DMS153 (cell line): ENCODE measurements at regions not wholly inside any gene's neighbourhood (a gene's known extent, or its start where the extent isn't known, plus 50 kb on each side); places are given as distances from the start of the nearest gene placed in this dataset.

ENCODE experiments used
- DNase-seq: peaks from one replicate; lab custom pipeline; 2025; lab: John Stamatoyannopoulos, UW

DNA sequence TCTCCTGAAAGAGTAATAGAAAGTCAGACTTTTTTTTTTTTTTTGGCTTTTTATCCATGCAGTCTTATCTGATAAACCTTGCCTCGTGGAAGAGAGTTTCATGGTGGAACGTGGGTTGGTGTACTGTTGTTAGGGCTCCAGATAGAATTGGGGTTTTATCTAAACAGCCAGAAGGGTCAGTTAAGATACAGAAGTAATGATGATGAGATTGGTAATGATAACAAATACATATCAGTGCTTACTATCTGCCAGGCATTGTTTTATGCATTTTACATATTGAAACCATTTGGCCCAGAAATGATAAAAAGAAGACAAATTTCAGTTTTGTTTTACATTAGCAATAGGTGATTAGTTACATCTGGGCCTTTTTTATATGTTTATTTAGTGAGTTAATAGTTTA is 372.8 kb upstream of the PRICKLE1 start:
- no peak for DNase-seq

DNA sequence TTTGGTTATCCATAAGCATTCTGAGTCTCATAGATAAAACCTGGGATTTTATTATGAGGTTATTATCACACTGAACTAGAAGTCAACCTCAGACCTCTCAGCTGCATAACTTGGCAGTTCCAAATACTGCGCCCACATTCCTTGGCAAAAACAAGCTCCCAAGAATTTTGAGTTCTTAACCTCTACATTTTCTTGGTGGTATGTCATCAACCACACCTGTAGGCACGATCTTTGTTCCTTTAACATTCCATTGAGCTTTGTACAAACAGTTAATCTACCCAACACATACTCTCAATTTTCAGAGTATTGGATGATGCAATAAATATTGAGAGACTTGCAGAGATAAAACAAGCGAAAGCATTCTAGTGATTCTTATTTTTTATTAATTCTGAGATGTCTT is 371.8 kb upstream of the PRICKLE1 start:
- no peak for DNase-seq

GRCh38 chr12:42960087-42960527 is 370.6 kb upstream of the PRICKLE1 start:
- DNase-seq: no peak

DNA sequence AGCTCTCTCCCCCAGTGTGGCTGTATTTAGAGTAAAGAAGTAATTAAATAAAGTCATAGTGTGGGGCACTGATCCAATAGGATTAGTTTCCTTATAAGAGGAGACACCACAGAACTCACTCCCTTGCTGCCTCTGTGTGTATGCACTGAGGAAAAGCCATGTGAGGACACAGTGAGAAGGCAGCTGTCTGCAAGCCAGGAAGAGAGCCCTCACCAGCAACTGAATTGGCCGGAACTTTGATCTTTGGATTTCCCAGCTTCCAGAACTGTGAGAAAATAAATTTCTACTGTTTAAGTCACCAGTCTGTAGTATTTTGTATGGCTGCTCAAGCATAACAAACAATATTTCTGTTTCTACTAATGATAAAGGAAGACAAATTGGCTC is 368.7 kb upstream of the PRICKLE1 start:
- no peak for DNase-seq

DNA sequence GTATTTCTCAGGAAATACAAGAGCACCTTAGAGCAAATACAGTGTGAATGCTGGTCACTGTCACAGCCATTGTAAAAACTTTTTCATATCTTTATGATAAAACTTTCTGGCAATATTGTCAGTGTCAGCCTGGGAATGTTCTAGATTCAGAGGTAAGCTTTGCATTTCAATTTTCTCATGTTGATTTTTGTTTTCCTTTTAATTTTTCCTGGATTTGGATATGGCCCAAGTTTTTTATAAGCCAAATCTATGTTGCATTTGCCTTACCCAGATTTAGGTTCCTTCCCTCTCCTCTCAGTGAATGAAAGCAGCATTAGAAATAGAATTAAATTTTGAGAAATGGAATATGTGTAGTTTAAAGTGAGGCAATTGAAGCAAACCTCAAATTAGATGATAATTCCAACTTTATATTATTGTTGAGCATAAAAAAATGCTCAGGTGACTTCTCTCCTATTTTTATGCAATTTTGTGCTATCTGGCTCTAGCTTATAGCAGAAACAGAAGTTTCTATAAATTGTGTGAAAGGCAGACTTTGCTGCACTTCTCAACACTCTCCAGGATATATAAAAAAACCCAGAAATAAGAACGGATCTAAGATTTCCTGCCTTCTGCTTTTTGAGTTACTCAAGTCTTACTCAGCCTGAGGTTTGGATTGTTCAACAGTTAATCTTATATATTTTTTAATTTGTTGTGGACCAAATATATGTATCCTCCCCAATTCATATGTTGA is 368.2 kb upstream of the PRICKLE1 start:
- no peak for DNase-seq

DNA sequence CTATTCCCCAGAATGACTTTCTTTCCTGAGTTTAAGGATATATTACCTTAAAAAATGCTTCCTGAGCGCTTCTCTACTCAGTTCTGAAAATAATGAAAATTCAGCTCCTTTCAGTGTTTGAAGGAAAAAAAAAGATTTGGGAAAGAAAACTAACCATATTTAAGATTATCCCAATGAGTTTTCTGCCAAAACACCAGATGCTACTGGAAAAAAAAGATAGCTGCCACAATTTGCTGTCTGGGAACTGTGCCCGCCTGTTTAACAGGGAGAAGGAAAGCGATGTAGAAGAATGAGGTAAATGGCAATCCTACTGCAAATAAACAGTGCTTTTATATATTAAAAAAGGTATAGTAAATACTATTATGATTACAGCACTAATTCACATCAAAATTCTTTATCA is 367.6 kb upstream of the PRICKLE1 start:
- DNase-seq: no peak

DNA sequence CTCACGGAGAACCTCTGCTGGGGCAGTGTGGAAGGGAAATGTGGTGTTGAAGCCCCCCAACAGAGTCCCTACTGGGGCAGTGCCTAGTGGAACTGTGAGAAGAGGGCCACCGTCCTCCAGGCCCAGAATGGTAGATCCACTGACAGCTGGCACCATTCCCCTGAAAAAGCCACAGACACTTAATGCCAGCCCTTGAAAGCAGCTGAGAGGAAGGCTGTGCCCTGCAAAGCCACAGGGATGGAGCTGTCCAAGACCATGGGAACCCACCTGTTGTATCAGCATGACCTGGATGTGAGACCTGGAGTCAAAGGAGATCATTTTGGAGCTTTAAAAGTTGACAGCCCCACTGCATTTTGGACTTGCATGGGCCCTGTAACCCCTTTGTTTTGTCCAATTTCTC is 363.5 kb upstream of the PRICKLE1 start:
- no peak for DNase-seq

- DNase-seq: no peak
Observed at GRCh38 chr12:42946871-42947381, 357.4 kb upstream of the PRICKLE1 start.

DNA sequence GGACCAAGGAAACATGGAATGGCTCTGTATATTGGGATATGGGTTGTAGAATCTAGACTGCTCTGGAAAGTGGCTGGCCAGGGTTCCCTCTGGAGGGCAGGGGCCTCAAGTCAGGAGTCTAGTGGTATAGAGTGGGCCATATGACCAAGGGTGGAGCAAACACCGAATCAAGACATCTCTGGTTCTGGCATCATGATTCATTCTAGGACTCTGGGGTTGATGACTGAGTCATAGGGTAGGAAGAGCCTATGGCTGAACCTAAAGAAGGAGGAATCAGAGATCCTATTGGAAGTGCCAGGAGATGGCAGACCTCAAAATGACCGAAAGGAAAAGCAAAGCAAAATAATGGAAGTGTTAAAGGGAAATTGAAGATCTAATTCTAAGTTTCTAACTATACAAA is 356.4 kb upstream of the PRICKLE1 start:
- no peak for DNase-seq

- DNase-seq: no peak
Observed at GRCh38 chr12:42944516-42944915, 355.0 kb upstream of the PRICKLE1 start.

DNA sequence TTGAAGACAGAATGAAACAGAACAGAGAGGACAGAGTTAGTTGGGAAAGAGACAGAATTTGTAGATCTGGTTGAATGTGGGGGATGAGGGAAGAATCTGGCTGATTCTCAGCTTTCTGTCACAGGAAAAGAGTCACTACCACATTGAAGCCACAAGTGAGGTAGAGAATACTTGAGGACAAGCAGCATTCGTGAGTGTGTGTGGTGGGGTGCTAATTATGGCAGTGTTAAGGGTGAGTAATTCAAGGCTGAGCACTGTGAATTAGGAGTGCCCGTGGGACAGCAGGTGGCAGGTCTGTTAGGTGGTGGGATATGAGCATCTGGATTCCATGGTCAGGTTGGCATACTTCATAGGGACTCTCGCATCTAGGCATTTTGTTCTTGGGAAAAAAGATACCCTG is 347.4 kb upstream of the PRICKLE1 start:
- DNase-seq: no peak

- DNase-seq: no peak
Observed at GRCh38 chr12:42936260-42936659, 346.7 kb upstream of the PRICKLE1 start.

GRCh38 chr12:42935756-42936155 is 346.2 kb upstream of the PRICKLE1 start:
- DNase-seq: no peak

DNA sequence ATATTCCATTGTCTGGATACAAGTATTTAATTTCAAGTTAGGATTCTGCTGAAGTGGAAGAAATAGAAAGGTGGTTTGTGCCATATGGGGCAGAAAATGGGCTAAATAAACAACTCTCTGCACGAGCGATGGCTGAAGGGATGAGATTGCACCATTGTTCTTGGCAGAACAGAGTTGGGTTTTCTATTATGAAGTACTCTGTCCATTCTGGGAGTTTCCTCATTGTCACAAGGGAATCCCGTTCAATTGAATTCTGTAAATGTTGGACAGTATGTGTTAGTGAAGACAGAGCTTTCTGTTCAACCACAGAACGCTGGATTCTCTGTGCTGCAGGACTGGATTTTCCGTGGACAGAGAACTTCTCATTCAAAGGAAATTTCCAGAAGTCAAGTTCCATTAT is 345.5 kb upstream of the PRICKLE1 start:
- no peak for DNase-seq

DNA sequence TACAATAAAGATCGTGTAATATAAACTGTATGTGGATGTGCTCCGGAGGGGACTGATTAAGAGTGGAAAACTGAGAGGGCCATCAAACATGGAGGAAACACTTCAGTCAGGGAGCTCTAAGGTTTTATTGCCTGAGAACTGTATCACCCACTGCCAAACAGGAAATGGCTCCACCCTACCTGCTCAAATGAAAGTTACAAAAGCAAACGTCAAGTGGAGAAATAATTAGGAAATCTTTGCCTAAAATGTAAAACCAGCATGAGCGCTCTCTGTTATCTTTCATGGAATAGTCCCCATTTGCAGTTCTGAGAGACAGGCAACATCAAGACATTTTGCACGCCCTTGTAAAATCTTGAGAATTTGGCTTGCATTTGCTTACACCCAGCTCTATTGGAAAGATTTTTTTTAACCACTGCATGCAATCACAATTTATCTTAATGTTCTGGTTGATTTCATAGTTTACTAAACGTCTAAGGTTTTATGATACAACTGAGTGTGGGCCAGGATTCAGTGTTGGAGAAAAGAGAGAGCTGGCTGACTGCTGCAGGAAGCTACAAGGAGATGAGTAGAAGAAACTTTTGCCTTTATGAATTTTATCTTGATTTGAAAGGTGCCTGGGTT is 344.0 kb upstream of the PRICKLE1 start:
- no peak for DNase-seq

DNA sequence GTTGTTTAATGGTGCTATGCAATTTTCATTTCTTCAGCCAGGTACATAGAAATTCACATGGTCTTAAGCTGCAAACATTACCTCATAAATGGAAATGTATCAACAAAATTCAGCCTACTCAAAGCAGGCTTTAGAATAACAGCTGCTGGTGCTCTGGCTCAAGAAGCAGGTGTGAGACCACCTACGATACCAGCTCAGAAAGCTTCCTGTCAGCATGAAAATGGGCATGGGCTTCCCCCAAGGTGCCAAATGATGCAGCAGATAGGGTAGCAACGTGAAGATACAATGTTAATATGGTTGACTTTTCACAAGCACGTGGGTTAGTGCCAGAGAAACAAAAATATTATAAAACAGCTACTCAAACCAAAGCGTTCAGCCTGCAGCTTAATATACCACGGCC is 343.4 kb upstream of the PRICKLE1 start:
- no peak for DNase-seq

DNA sequence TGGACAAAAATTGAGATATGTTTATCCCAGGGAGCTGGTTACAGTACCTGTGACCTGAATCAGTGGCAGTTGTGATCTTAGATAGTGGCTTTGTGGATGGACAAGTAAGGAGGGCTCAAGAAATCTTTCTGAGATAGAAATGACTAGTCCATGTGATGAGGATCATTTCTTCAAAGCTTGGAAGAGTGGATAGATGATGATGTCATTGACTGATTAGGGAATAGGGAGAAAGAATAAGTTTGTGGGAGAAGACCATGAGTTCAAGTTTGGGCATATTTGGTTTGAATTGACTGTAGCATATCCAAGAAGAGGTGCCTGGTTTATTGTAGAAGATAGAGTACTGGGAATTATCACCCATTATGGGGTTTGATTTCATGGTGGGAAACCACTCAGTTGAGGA is 336.7 kb upstream of the PRICKLE1 start:
- no peak for DNase-seq

- no peak for DNase-seq
Observed at GRCh38 chr12:42924482-42924881, 334.9 kb upstream of the PRICKLE1 start.

GRCh38 chr12:42923583-42923982 is 334.0 kb upstream of the PRICKLE1 start:
- DNase-seq: no peak

GRCh38 chr12:42923156-42923555 is 333.6 kb upstream of the PRICKLE1 start:
- DNase-seq: no peak

DNA sequence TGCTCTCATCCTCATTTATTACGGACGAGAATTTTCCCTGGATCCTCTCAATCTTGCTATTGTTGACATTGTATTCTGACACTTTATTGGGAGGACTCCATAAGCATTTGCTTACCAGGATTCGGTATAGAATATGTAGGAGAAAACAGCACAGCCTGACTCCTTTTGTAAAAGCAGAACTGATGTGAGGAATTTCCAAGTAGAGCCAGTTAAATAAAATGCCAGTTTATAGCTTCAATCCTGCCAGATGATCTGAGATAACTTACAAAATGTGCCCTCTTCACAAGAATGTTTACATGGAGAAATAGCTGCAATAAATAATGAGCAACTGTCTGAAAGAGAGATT is 332.9 kb upstream of the PRICKLE1 start:
- no peak for DNase-seq

DNA sequence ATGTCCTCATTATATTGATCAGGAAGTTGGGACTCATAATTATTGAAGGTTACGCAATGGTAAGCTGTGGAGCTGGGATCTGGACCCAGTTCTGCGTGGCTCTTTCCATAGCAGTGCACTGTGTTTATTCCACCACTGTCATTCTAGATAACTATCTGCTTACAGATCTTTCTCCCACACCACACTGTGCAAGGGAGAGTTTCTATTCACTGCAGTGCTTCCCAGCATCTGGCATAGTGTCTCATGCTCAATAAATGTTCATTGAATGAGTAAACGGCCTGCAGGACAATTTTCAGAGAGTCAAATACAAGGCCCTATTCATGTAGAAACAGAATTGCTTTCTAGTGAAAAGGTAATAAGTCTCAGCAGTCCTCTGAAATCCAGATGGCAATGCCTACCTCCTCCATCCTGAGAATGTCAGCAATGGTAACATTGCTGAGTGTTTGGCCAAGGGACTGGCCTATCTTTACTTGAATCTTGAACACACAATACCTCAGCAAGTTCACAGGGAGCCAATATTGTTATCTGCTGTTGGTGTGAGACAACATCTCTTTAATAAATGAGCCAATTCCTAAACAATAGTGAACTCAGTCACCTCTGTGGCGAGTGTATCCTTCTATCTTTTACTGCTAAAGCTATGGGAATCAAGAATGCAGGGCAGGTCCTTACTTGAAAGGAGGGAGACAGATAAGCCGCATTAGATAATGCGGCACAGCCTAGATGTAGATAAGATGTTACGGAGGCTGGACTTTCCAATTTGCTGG is 332.4 kb upstream of the PRICKLE1 start:
- DNase-seq: no peak

GRCh38 chr12:42919691-42920090 is 330.1 kb upstream of the PRICKLE1 start:
- no peak for DNase-seq
